HG02852 (cell line): ENCODE measurements at regions not wholly inside any gene's neighbourhood (a gene's known extent, or its start where the extent isn't known, plus 50 kb on each side); places are given as distances from the start of the nearest gene placed in this dataset.

ENCODE experiments used
- ATAC-seq: cut with Tn5 transposase; IDR thresholded peaks from one replicate; pipeline ENCODE4 v1.9.1; 2021; ENCODE audit warnings: mild to moderate bottlenecking, moderate library complexity; ENCODE audit not compliant: unreplicated experiment

DNA sequence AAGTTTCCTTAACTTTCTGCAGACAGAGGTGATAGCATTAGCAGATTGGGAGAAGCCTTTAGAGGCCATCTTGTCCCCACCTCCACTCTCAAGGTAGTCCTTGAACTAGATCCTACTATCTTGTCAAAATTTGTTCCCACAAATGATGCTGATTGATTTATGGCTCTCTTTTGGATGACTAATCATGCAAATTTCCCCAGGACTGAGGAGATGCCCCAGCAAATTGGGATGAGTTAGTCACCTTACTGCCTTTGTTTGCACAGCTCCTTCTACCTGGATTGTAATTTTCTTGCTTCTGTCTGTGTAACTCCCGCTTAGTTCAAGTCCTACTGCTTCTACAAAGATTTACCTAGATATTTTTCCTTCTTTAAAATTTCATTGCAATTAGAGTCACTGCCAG lies 391.4 kb upstream of the CADM1 start:
- no peak for ATAC-seq

DNA sequence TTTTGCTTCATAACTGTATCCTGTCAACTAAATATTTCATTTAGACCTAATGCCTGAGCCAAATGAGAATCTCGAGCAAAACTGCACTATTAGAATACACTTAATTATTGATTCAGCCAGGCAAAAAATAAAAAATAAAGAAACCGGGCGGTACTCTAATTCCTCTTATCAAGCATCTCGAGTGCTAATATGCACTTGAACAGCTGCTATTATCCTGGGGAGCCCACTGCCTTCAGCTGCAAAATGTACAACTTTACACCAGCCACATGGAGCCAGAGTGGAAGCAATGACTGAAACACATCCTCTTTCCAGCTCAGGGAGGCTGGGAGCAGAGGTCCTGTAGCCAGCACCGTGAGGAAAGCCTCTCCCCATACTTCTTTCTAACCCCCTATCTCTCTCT lies 390.0 kb upstream of the CADM1 start:
- no peak for ATAC-seq

DNA sequence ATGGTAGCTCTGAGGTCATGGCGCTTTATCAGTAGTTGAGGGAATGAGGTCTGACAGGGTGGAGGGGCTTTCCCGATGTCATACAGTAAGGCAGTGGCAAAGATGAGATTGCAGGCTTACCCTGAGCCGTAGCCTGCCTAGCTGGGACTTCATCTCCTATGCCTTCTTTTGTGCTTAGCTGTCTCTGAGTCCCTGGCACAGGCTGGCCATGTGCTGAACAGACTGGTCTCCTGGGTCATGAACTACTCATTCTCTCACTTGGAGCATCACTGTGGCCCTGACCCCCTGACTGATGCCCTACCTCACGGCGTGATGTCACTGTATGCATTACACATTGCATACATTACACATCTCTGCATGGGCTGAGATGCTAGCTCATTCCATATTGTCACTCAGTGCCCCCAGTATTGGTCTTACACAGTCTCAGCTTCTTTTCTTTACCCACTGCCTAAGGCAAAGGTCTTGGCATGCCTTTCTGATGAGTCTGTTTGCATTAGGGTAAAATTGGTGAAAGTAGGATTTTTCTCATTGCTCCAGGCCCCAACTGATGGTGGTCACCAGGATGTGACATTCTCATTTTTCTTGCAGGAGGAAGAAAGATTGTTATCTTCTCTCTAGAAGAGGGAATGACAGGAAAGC lies 389.4 kb upstream of the CADM1 start:
- ATAC-seq = no peak

DNA sequence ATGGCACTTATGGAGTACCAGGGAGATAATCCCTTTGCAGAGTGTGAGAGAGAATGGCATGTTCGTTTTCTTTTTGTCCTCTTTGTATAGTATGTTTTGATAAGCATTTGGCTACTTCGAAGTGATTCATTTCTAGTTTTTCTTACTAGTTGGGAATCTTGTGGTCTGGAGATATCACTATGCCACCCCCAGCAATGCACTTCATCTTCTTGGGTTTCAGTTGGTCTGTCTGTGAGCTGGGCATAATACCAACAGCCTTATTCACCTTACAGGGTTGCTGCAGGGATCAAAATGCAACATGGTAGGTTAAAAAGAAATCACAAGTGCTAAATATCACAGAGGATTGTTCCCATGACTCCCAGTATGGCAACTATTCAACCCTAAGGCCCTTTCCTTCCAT lies 387.8 kb upstream of the CADM1 start:
- no peak for ATAC-seq

DNA sequence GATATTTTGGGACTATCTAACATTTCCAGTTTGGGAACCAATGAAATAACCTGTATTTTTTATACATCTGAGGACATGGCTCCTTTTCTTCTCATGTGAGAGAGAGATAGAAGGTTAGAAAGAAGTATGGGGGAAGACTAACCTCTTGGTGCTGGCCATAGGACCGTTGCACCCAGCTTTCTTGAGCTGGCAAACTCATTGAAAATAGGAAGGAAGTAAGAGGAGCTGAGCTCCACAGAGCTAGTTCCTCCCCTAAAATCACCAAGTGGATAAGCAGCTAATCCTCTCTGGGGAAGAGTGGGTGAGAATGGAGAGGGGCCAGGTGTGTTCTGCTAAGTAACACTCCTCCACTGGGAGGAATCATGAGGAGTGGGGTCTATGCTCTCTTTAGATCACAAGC lies 387.4 kb upstream of the CADM1 start:
- no peak for ATAC-seq

DNA sequence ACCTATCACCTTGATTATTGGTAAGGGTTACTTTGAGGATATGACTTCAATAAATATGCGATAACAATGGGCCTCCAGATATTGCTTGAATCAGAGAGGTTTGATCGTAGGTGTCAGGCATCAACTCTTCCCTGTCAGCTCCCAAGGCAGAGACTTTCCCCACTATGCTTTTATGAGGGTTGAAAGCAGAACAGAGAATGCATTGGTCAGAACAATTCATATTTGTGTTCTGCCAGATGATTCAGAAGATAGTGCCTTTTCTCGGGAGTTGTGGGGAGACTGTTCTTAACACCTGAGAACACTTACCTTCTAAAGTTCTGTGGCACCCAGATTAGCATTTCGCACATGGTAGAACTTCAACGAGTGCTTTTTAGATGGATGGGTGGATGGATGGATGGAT lies 386.3 kb upstream of the CADM1 start:
- ATAC-seq = no peak

DNA sequence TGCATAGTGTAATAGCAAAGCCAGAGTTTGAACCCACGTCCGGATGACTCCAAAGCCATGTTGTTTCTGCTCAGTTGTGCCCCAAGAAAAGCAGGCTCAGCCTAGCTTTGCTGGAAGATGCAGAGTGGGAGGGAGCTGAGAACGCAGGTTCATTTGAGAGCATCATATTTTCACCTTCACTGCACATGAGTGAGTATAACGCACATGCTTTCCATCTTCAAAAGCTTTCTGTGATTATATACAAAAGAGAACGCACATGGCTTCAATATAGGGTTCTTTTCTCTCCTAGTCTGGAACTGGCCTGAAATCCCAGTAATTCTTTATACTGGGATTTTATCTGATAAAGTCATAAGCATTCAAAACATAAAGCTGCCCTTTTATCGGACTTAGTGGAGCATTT lies 385.5 kb upstream of the CADM1 start:
- ATAC-seq = no peak

DNA sequence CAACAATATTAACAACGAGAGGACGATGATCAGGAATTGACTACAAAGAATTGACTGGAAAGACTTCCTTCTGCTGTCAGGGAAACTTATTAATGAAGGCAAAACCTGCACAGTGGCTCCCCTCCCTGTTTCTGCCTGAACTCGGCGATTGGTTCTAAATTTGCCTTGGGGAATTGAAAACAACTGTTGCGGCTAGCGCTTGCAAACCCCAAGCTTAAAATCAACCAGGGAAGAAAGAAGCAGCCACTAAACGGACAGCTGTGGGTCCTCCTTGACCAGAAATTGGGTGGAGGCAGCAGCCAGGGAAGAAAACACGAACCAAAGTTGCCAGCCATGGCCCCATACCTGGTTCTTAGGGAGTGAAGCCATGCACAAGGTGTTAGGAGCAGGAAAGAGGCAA lies 383.5 kb upstream of the CADM1 start:
- no peak for ATAC-seq

DNA sequence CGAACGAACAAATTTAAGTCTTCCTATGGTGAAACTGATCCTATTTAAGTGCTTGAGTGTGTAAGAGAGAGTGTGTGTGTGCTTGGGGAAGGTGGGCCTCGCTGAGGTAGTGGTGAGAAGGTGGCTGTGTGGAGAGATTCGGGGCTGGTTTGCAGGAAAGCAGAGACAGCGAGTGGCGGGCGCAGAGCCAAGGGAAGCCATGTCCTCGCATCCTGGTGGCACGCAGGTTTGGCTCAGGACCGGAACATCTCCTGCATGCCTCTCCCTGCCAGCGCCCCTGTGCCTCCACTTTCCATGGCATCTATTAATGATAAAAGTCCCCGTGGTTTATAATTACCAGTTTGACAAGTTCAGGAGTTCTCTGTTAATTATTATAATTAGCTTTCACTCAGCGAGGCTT lies 383.1 kb upstream of the CADM1 start:
- ATAC-seq = no peak

DNA sequence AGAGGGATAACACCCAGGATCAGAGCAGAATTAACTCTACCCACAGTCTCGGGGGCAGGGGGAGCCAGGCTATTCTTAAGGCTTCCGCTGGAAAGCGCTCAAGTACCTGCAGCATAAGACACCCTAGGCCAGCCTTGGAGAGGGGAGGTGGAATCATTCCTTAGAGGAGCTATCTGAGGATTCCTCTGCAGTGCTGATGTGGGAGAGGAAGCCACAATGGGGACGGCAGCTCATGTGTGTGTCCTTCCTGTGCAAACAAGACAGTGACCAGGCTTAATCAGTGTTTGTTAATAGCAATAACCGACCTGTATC lies 382.2 kb upstream of the CADM1 start:
- no peak for ATAC-seq

DNA sequence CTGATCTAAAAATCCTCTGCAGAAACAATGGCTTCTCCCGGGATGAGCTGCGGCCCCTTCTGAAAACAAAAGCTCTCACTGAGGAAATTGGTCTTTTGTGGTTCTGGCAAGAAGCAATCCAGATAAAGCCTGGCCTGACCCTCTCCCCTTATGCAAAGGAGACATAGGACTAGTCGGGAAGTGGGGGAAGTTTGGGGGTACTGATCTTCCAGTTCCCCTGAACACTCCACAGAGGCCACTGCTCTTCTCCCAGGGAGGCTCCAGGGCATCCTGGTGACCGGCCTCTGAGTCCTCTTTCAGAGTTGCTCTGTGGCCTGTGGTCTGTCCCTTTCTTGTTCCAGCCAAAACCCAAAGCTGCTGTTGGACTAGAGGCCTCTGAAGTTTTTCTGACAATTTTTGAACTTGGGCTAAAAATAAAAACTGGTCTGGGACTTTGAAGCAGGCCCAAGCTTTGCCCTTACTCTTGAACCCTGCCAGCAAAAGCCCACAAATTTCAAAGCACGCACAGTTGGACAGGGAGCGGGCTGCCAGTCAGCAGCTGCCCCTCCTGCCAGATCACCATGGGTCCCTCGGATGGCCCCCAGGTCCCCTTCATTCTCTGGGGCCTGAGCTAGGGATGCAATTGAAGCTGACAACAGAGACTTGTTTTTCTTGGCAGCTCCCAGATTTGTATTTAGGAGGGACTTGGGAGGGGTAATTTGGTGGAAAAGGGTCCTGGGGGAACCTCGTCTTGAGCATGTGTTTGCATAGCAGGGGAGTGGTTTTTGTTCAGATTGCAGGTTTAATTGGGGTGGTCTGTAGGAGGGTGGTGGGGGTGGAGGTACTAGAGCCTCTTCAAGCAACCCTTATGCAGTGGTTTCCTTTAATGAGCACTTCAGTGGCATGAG lies 381.6 kb upstream of the CADM1 start:
- no peak for ATAC-seq

DNA sequence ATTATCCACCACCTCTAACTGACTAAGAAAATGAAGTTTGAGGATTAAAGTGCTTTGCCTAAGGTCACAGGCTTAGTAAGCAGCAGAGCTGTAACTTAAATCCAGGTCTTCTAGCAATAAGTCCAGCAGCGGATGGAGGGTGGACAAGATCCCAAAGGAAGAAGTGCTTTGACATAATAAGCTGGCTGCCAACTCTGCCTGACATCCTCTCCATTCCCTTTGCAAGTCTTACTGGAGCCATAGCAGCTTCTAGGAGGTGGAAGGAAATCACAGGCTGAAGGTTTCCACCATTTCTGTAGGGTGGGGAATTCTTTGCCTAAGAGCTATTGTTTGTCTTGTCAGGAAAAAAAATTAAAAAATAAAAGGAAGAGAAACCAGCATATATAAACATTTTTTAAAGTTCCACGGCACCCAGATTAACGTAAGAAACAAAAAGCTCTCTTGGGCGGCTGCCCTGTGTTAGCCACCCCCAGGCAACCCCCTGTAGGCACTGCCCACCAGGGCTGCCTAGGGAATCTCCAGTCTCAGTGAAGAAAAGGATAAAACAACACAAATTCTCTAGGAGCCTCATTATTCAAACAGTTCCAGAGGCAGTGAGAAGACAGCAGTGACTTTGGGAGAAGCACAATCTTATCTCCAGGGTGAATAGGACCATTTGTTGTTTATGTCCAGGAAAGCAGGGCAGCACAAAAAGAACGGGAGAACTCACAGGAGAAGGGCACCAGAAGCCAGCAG lies 380.8 kb upstream of the CADM1 start:
- no peak for ATAC-seq

DNA sequence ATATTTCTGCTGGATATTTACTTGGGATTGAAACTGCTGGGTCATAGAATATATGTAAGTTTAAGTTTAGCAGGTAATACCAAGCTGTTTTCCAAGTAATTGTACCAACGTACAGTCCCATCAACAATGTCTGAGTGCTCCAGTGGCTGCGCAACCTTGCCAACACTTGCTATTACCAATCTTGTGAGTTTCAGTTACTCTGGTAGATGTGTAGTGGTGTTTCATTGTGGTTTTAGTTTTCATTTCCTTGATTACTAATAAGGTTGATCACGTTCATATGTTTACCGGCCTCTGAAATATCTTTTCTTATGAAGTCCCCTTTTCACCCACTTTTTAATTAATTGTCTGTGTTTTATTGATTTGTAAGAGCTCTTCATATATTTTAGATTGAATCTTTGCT lies 370.6 kb upstream of the CADM1 start:
- ATAC-seq = peak; percentile 63

DNA sequence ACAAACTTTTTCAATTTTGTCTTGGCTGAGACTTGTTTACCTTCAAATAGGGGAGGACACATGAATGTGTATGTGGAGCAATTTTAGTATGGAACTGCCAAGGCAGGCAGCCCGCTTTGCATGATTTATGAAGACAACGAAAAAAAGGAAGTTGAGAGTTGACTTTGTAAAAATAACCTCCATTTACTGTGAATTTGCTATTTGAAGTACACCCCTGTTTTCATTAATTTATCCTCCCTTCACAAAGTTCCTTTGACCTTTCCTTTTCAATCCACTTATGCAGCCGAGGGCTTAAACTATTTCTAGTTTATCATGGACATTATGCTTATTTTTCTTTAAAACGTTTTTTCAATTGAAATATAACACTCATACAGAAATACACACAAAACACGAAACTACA lies 369.6 kb upstream of the CADM1 start:
- ATAC-seq = no peak

DNA sequence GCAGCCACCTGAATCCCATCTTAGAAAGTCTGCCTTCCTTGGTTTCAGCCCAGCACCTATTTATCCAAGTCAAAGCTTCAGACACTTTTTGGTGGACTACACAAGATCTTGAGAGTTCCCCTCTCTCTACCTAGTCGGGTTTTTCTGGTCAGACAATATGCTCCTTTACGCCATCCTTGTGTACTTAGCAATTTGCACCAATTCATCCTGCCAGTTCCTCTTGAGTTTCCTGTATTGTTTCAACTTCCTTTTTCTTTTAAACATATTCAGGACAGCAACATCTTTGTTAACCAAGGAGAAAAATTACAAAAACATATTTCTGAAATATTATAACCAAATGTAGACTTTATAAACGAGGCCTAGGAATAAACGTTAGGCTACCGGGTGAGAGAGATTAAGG lies 368.2 kb upstream of the CADM1 start:
- no peak for ATAC-seq

DNA sequence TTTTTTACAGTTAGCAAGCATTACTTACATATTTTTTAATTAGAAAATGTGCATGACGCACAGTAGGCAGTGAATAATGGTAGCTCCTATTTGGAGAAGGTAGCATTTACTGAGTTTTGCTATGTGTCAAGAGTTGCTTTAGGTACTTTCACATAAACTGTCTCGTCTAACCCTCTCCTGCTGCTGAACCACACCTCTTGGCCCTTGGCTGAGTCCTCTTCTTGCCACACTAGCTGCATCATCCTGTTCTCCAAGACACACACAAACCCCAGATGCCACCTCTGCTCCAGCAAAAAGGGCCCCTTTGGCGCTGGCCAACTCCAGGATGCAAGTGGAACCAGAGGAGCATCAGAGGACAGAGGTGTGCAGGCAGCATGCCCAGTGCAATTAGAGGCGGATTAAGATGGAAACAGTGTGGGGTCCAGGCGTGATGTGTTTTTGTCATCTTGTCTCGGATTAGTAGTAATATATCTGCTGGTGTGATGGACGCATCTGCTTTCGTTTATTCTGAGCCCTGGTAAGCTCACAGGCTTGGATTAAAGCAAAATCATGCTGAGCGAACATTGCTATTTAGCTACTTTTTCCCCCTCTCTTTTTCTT lies 367.0 kb upstream of the CADM1 start:
- no peak for ATAC-seq

DNA sequence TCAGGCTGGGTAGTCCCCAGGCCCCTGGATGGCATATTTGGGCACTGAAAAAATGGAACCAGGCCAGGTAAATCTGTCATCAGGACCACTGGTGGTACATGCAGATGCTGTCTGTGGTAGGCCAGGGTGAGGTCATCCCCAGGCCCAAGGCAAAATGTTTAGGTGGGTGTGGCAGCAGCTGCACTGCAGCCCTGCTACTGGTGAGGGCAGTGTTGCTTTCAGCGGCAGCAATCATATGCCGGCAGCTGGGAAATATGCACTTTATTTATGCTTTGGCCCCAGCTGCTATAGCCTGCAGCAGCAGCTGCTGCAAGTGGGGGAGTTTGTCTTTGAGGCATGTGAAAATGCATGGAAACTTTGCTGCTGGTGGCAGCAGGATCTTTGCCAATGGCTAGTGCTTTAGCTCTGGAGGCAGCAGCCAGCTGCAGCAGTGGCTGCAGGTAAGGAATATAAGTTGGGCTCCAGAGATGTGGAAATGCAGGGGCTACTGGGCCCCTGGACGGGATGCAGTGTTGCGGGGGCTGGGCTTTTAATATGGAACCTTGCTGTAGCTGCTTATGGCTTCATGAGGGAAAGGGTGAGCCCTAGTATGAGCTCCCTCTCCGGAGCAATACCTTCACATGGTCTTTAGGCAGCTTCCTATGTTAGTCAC lies 365.7 kb upstream of the CADM1 start:
- peak; percentile 71 for ATAC-seq

DNA sequence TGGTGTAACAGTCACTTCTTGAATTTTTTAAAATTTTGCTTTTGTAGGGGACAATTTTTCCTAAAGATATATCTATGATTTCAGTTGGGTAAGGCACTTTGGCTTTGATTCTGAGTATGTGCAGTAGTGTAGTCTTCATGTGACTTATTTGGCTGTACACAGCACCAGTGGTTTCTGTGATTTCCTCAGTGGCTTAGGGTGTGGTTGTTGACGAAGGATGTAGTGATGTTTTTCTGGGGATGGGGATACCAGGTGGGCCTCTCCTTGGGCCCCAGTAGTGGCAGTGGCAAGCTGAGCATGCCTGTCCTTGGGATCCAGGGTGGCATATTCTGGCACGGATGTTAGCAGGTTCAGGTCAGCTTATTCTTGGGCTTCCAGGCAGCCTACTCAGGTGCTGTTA lies 364.9 kb upstream of the CADM1 start:
- no peak for ATAC-seq

DNA sequence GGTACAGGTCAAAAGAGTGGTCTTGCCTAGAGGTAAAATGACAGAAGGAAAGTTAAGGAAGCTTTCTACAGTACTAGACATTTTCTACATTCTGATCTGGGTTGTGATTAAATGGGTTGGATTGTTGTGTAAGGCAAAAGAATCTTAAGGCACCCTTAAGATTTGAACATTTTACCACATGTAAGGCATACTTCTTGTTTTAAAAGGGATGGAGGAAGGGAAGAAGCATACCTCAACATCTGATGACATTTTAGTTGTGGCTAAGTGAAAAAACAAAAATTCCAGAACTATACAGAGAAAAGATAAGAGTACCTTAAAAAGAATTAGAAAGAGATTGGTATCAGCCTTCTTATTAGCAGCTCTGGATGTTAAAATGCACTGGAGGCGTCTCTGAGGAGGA lies 356.0 kb upstream of the CADM1 start:
- ATAC-seq = no peak

DNA sequence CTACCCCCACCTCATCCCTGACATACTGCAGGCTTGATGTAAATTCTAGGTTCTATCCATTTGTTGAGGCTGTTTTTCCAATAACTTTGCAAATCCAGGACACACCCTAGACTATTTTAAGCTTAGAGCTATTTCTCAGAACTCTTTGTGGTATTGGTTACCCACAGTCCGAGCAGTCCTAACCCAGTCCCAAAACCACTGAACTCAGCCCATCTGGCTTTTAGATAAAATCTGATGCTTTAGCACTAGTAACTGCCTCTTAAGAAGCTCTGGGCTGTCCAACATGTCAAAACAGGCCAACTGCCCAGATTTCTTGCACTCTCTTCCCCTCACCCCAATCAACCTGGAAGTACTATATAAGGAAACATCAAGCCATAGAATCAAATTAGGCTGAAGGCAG lies 344.4 kb upstream of the CADM1 start:
- ATAC-seq = no peak

DNA sequence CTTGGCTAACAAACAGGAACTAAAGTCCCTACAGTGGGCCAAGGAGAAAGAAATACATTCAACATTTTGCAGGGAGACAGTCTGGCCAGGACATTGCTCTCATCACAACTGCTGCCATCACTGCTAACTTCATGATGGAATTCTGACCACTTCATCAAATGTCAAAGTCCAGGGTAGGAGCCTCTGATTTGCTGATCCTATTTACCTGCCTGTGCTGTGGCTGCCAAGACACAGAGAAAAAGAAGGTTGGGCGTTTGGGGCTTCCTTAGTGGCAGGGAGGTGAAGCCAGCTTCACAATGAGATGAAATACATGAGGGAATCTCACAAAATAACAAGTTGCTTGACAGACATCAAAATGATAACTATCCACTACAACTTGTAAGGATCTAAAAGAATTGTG lies 343.9 kb upstream of the CADM1 start:
- no peak for ATAC-seq
